Renal cortex interstitium (tissue), 11 donors: ENCODE measurements at regions not wholly inside any gene's neighbourhood (a gene's known extent, or its start where the extent isn't known, plus 50 kb on each side); places are given as distances from the start of the nearest gene placed in this dataset.

Source experiments
- DNase-seq, 11 donors: peaks; one replicate each; pipeline ENCODE4 v3.0.0-alpha.2; 2013; ENCODE audit warnings: low read depth in 9 of 11, low spot score in 4 of 11; ENCODE audit errors: extremely low read depth in 1 of 11

GRCh38 chr16:74184839-74185238, 111.8 kb upstream of the PSMD7 start:
- no peak for DNase-seq

- DNase-seq, result no peak
Measured at GRCh38 chr16:74183601-74184360, 112.8 kb upstream of the PSMD7 start.

GRCh38 chr16:74169687-74170376, 126.8 kb upstream of the PSMD7 start:
- DNase-seq, result peak in 7 of 11 donors; percentile 11 to 46 (median 31)

GRCh38 chr16:74169066-74169465, 127.5 kb upstream of the PSMD7 start:
- no peak for DNase-seq

GRCh38 chr16:74168445-74168844, 128.2 kb upstream of the PSMD7 start:
- DNase-seq, result no peak

- no peak for DNase-seq
Measured at GRCh38 chr16:74166456-74166855, 130.2 kb upstream of the PSMD7 start.

GRCh38 chr16:74165566-74166080, 131.0 kb upstream of the PSMD7 start:
- DNase-seq, result no peak

- DNase-seq, result no peak
Measured at GRCh38 chr16:74160759-74161158, 135.9 kb upstream of the PSMD7 start.

GRCh38 chr16:74153773-74154172, 142.8 kb upstream of the PSMD7 start:
- DNase-seq, result no peak

- DNase-seq, result no peak
Measured at GRCh38 chr16:74146643-74147042, 150.0 kb upstream of the PSMD7 start.

GRCh38 chr16:74143171-74143570, 153.4 kb upstream of the PSMD7 start:
- no peak for DNase-seq

- no peak for DNase-seq
Measured at GRCh38 chr16:74141015-74141414, 155.6 kb upstream of the PSMD7 start.

GRCh38 chr16:74140557-74140956, 156.1 kb upstream of the PSMD7 start:
- DNase-seq, result no peak

GRCh38 chr16:74123826-74124225, 172.8 kb upstream of the PSMD7 start:
- DNase-seq, result no peak

GRCh38 chr16:74123195-74123594, 173.4 kb upstream of the PSMD7 start:
- DNase-seq, result no peak

- no peak for DNase-seq
Measured at GRCh38 chr16:74117798-74118197, 178.8 kb upstream of the PSMD7 start.

- DNase-seq, result no peak
Measured at GRCh38 chr16:74113545-74113944, 183.1 kb upstream of the PSMD7 start.

GRCh38 chr16:74111456-74111982, 185.1 kb upstream of the PSMD7 start:
- DNase-seq, result no peak

- peak in 2 of 11 donors; percentile 5 to 9 for DNase-seq
Measured at GRCh38 chr16:74107795-74108610, 188.6 kb upstream of the PSMD7 start.
